K562 (cell line): ENCODE measurements at regions not wholly inside any gene's neighbourhood (a gene's known extent, or its start where the extent isn't known, plus 50 kb on each side); places are given as distances from the start of the nearest gene placed in this dataset.

ENCODE experiments used
- ATF2 ChIP-seq: sonication (generic); formaldehyde crosslinking; IDR thresholded peaks from 2 replicates; pipeline ENCODE4 v1.8.1; 2022; ENCODE audit warnings: missing genetic modification reagents
- C11orf30 ChIP-seq: fragments of 450-650 bp; IDR thresholded peaks from 2 replicates; pipeline ENCODE4 v1.6.1; 2016; ENCODE audit warnings: low read depth, mild to moderate bottlenecking
- DDX20 ChIP-seq: fragments of 450-650 bp; IDR thresholded peaks from 2 replicates; pipeline ENCODE4 v1.6.1; 2016; ENCODE audit warnings: missing genetic modification characterization, low read depth, mild to moderate bottlenecking, missing compliant biosample characterization, moderate library complexity
- EGR1 ChIP-seq: fragments of 450-650 bp; conservative IDR thresholded peaks from 2 replicates; pipeline ENCODE4 v1.6.1; 2017; ENCODE audit warnings: mild to moderate bottlenecking
- ETV6 ChIP-seq, 3 experiments: fragments of 150-350 bp in 1 of 3; sonication (generic) in 1 of 3; formaldehyde crosslinking in 1 of 3; IDR thresholded peaks; 2 replicates each; pipeline versions ENCODE4 v1.6.1 to v1.8.0; 2014 to 2022; ENCODE audit warnings: borderline replicate concordance in 2 of 3, low read depth in 2 of 3, antibody characterized with exemption in 1 of 3, low read length in 1 of 3, mild to moderate bottlenecking in 1 of 3, missing genetic modification reagents in 1 of 3
- ID3 ChIP-seq, 2 experiments: fragments of 250-450 bp in 1 of 2; fragments of 450-650 bp in 1 of 2; sonication (Bioruptor Pico) in 1 of 2; IDR thresholded peaks; 2 replicates each; pipeline versions ENCODE4 v1.6.1 to v1.8.0; 2016 to 2021; ENCODE audit warnings: mild to moderate bottlenecking in 2 of 2, moderate library complexity in 2 of 2, missing compliant biosample characterization in 1 of 2, missing genetic modification characterization in 1 of 2
- IRF1 ChIP-seq: sonication (generic); formaldehyde crosslinking; IDR thresholded peaks from 2 replicates; pipeline ENCODE4 v1.8.0; 2022; ENCODE audit warnings: missing genetic modification reagents, mild to moderate bottlenecking, borderline replicate concordance
- MEF2A ChIP-seq: IDR thresholded peaks from 2 replicates; pipeline ENCODE4 v1.6.1; 2011; ENCODE audit warnings: low read depth, mild to moderate bottlenecking, low read length, moderate library complexity; ENCODE audit not compliant: control insufficient read depth
- NCOA4 ChIP-seq: fragments of 450-650 bp; IDR thresholded peaks from 2 replicates; pipeline ENCODE4 v1.6.1; 2018; ENCODE audit warnings: mild to moderate bottlenecking; ENCODE audit not compliant: partially characterized antibody
- PBX2 ChIP-seq, 2 experiments: IDR thresholded peaks in 1 of 2; conservative IDR thresholded peaks in 1 of 2; 2 replicates each; pipeline ENCODE4 v1.6.1; 2016; ENCODE audit warnings: low read depth in 2 of 2, mild to moderate bottlenecking in 1 of 2, missing compliant biosample characterization in 1 of 2, missing genetic modification characterization in 1 of 2, moderate library complexity in 1 of 2
- SPI1 ChIP-seq: IDR thresholded peaks from 2 replicates; pipeline ENCODE4 v1.6.1; 2011; ENCODE audit warnings: low read depth, low read length, control low read depth, borderline replicate concordance
- TAF9B ChIP-seq: fragments of 450-650 bp; IDR thresholded peaks from 2 replicates; pipeline ENCODE4 v1.6.1; 2018; ENCODE audit warnings: mild to moderate bottlenecking; ENCODE audit not compliant: partially characterized antibody
- ZBTB8A ChIP-seq: fragments of 450-650 bp; IDR thresholded peaks from 2 replicates; pipeline ENCODE4 v1.6.1; 2018; ENCODE audit warnings: mild to moderate bottlenecking, moderate library complexity; ENCODE audit not compliant: partially characterized antibody
- ZKSCAN8 ChIP-seq: fragments of 200-800 bp; sonication (Bioruptor generic); IDR thresholded peaks from 2 replicates; pipeline ENCODE4 v1.6.1; 2016; ENCODE audit warnings: missing genetic modification characterization, missing compliant biosample characterization
- ZNF124 ChIP-seq: sonication (generic); formaldehyde crosslinking; IDR thresholded peaks from 2 replicates; pipeline ENCODE4 v1.8.1; 2022; ENCODE audit warnings: missing genetic modification reagents
- ZNF280B ChIP-seq: fragments of 250-450 bp; sonication (Bioruptor Pico); IDR thresholded peaks from 2 replicates; pipeline ENCODE4 v1.5.1; 2021; ENCODE audit warnings: mild to moderate bottlenecking
- ZNF316 ChIP-seq: fragments of 450-650 bp; IDR thresholded peaks from 2 replicates; pipeline ENCODE4 v1.6.1; 2016
- ZNF41 ChIP-seq: fragments of 250-450 bp; sonication (Bioruptor Pico); conservative IDR thresholded peaks from 2 replicates; pipeline ENCODE4 v1.4.0; 2020; ENCODE audit warnings: mild to moderate bottlenecking

- TF ChIP-seq PBX2 (CRISPR knock-in tag; IDR thresholded peaks at IDR 0.05; ENCODE audit: low read depth), result no peak
- TF ChIP-seq PBX2 (tag; conservative IDR thresholded peaks at IDR 0.05; ENCODE audit: low read depth), result no peak
- TF ChIP-seq ZNF316, result peak; percentile 64
- no peak for TF ChIP-seq SPI1
- no peak for TF ChIP-seq ZKSCAN8 (CRISPR knock-in tag)
- no peak for TF ChIP-seq ZNF280B (CRISPR knock-in tag)
- peak; percentile 23; the same call in 1 of the 2 replicates for TF ChIP-seq EGR1
- TF ChIP-seq C11orf30, result peak; percentile 51
- TF ChIP-seq DDX20, result no peak
- no peak for TF ChIP-seq TAF9B
- no peak for TF ChIP-seq ATF2
- no peak for TF ChIP-seq ZNF124
- TF ChIP-seq ETV6 (IDR thresholded peaks at IDR 0.05; ENCODE audit: borderline replicate concordance in 1 of 2, low read depth in 2 of 2, low read length in 1 of 2), result no peak
- no peak for TF ChIP-seq ETV6 (CRISPR knock-in tag; IDR thresholded peaks at IDR 0.05; ENCODE audit: borderline replicate concordance)
- TF ChIP-seq ZBTB8A, result no peak
- TF ChIP-seq ZNF41 (CRISPR knock-in tag), result no peak
- peak; percentile 17; the same call in 1 of the 2 replicates for TF ChIP-seq MEF2A
- TF ChIP-seq ID3 (CRISPR knock-in tag; IDR thresholded peaks at IDR 0.05), result no peak
- no peak for TF ChIP-seq ID3 (tag; IDR thresholded peaks at IDR 0.05)
- TF ChIP-seq IRF1, result no peak
- TF ChIP-seq NCOA4, result no peak
Observed at GRCh38 chr10:37700886-37701780, 156.3 kb downstream of the ZNF248 start (continued).
